ENCODE measurements at regions not wholly inside any gene's neighbourhood (a gene's known extent, or its start where the extent isn't known, plus 50 kb on each side); places are given as distances from the start of the nearest gene placed in this dataset.

DNA sequence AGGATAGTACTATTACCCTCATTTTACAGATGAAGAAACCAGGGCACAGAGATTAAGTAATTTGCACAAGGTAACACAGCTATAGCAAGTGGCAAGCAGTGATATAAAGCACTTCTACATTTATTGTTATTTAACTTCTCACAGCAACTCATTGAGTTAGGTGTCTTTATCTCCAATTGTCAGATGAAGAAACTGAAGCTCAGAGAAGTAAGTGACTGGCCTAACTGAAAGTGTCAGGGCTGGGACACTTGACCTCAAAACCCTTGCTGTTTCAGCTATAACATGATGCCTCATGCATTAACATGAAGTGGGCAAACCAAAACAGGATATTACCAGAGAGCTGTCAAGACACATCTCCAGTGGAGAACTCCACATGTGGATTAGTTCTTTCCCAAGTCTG lies 65.8 kb upstream of the LEKR1 start:
- FAIRE-seq: peak; percentile 86
- no peak for DNase-seq (ENCODE audit: insufficient read length)
- TF ChIP-seq TAF1 (IDR thresholded peaks at IDR 0.05; ENCODE audit: borderline replicate concordance, low read depth, low read length): no peak
- no peak for TF ChIP-seq POLR2AphosphoS5 (IDR thresholded peaks at IDR 0.05; ENCODE audit: low read depth, low read length)
- TF ChIP-seq POLR2A (IDR thresholded peaks at IDR 0.05; ENCODE audit: low read depth, low read length): no peak

DNA sequence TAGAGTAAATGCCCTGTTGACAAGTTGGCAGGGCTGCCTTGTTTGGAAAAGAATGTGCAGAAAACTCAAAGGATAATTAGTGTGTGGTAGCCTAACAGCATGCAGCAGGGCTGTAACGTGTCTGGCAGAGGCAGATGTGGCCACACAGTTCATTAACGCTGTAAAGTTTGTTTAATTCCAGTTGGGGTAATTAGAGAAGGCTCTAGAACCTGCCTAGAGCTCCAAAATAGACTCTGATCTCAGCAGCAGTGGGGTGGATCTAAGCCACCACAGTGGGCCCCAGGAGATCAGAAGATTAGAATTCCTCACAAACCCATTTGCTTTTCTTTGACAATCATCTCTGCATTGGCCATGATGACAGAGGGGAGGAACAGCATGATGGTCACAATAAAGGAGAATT lies 65.1 kb upstream of the LEKR1 start:
- TF ChIP-seq TAF1 (IDR thresholded peaks at IDR 0.05; ENCODE audit: borderline replicate concordance, low read depth, low read length): no peak
- TF ChIP-seq POLR2A (IDR thresholded peaks at IDR 0.05; ENCODE audit: low read depth, low read length): no peak
- no peak for TF ChIP-seq POLR2AphosphoS5 (IDR thresholded peaks at IDR 0.05; ENCODE audit: low read depth, low read length)
- FAIRE-seq: peak; percentile 54
- DNase-seq (ENCODE audit: insufficient read length): no peak

- no peak for DNase-seq (ENCODE audit: insufficient read length)
- TF ChIP-seq POLR2A (IDR thresholded peaks at IDR 0.05; ENCODE audit: low read depth, low read length) (no peak), TAF1 (IDR thresholded peaks at IDR 0.05; ENCODE audit: borderline replicate concordance, low read depth, low read length) (no peak), POLR2AphosphoS5 (IDR thresholded peaks at IDR 0.05; ENCODE audit: low read depth, low read length) (no peak)
- FAIRE-seq: no peak
These were observed 64.3 kb upstream of the LEKR1 start for GRCh38 chr3:156761713-156762451.

DNA sequence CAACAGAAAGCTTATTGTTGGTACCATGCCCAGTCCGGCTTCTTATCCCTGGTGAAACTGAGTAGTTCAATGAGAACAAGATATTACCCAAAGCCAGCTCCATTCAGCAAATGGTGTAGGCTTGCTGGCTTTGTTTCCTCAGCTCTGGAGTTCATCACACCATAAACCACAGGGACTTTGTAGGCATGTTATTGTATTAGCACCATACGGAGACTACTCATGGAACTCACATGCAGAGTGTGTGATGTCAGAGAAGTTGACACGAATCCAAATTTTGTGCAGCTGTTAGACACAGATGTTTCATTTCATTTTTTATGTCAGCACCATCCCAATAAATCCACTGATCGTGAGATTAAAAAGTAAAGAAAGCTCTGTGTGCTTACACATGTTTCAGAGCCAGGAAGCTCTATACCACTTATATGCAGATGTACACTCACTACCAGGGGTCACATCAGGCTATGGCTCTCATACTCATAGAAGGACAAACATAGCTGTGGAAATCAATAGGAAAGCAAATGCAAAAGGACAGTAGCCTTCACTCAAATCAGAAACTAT lies 63.4 kb upstream of the LEKR1 start:
- DNase-seq (ENCODE audit: insufficient read length) (no peak), FAIRE-seq (no peak)
- no peak for TF ChIP-seq POLR2AphosphoS5 (IDR thresholded peaks at IDR 0.05; ENCODE audit: low read depth, low read length)
- no peak for TF ChIP-seq POLR2A (IDR thresholded peaks at IDR 0.05; ENCODE audit: low read depth, low read length)
- no peak for TF ChIP-seq TAF1 (IDR thresholded peaks at IDR 0.05; ENCODE audit: borderline replicate concordance, low read depth, low read length)

DNA sequence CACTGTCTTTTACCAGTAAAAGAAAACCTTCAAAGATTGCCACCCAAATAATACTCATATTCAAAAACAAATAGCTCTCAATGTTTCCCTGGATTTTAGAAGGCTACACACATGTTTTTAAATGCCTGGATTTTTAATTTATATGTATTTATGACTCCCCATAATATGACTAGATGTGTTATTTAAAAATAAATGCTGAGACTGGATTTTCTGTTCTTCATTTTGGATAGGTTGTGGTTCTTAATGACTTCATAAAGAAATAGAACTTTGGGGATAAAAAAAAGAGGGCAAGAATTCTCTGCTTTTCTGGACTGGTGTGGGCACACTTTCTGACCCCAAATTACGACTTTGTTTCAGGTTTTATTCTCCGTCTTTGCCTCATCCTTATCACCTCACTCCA lies 62.8 kb upstream of the LEKR1 start:
- FAIRE-seq (no peak), DNase-seq (ENCODE audit: insufficient read length) (no peak)
- TF ChIP-seq POLR2A (IDR thresholded peaks at IDR 0.05; ENCODE audit: low read depth, low read length) (no peak), POLR2AphosphoS5 (IDR thresholded peaks at IDR 0.05; ENCODE audit: low read depth, low read length) (no peak), TAF1 (IDR thresholded peaks at IDR 0.05; ENCODE audit: borderline replicate concordance, low read depth, low read length) (no peak)

GRCh38 chr3:156763931-156764720 lies 62.0 kb upstream of the LEKR1 start:
- no peak for DNase-seq (ENCODE audit: insufficient read length)
- no peak for FAIRE-seq
- TF ChIP-seq POLR2A (IDR thresholded peaks at IDR 0.05; ENCODE audit: low read depth, low read length) (no peak), TAF1 (IDR thresholded peaks at IDR 0.05; ENCODE audit: borderline replicate concordance, low read depth, low read length) (no peak), POLR2AphosphoS5 (IDR thresholded peaks at IDR 0.05; ENCODE audit: low read depth, low read length) (no peak)

DNA sequence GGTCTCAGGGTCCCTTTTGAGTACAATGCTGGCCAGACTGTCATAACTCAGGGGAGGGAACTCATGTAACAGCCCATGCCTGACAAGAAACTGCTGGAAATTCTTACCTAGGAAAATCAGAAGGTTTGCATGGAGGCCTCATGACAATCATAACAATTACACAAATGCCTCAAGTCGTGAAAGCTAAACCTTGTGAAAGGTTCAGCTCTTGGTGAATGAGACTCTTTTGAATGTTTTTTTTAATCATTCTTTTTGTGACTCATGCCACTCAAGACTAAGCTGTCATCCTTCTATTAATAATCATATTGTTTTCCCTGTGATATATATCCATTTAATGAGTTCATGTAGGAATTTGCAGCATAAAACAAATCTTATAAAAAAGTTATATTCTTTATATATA lies 61.4 kb upstream of the LEKR1 start:
- TF ChIP-seq POLR2AphosphoS5 (IDR thresholded peaks at IDR 0.05; ENCODE audit: low read depth, low read length) (no peak), POLR2A (IDR thresholded peaks at IDR 0.05; ENCODE audit: low read depth, low read length) (no peak), TAF1 (IDR thresholded peaks at IDR 0.05; ENCODE audit: borderline replicate concordance, low read depth, low read length) (no peak)
- DNase-seq (ENCODE audit: insufficient read length) (no peak), FAIRE-seq (no peak)

- no peak for DNase-seq (ENCODE audit: insufficient read length)
- FAIRE-seq: no peak
- TF ChIP-seq POLR2A (IDR thresholded peaks at IDR 0.05; ENCODE audit: low read depth, low read length) (no peak), POLR2AphosphoS5 (IDR thresholded peaks at IDR 0.05; ENCODE audit: low read depth, low read length) (no peak), TAF1 (IDR thresholded peaks at IDR 0.05; ENCODE audit: borderline replicate concordance, low read depth, low read length) (no peak)
These were observed 57.8 kb upstream of the LEKR1 start for GRCh38 chr3:156768390-156768789.

GRCh38 chr3:156769721-156770654 lies 56.2 kb upstream of the LEKR1 start:
- no peak for TF ChIP-seq TAF1 (IDR thresholded peaks at IDR 0.05; ENCODE audit: borderline replicate concordance, low read depth, low read length)
- TF ChIP-seq POLR2AphosphoS5 (IDR thresholded peaks at IDR 0.05; ENCODE audit: low read depth, low read length): no peak
- TF ChIP-seq POLR2A (IDR thresholded peaks at IDR 0.05; ENCODE audit: low read depth, low read length): no peak
- FAIRE-seq (no peak), DNase-seq (ENCODE audit: insufficient read length) (no peak)

DNA sequence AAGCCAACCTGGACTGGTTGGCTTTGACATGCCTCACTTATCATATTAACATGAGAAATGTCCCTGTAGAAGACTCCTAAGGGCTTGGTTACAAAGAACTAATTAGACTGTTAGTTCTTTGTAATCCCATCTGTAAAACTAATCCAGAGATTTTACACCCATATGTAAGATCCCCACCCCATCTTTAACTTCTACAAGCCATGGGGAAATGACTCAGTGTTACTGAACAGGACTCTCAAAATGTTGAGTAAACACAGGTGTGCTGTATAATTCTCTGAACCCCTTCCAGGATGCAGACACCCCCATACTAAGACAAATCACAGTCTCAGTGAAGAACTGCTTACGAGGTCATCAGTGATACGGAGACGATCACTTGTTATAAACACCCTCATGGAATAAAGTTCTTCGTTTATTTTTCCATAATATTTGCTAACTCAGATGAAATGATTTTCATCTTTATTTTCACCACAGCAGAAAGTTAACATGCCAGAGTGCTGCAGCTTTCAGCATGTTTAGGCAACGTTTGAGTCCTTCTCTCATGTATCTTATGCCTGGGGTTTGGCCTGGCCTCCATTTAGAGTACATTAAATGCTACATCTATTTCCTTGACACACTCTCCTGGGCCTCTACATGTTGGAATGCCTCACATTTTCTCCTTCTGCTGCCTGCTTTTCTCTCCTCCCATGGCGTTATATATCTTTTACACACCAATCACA lies 55.3 kb upstream of the LEKR1 start:
- FAIRE-seq: no peak
- no peak for DNase-seq (ENCODE audit: insufficient read length)
- TF ChIP-seq TAF1 (IDR thresholded peaks at IDR 0.05; ENCODE audit: borderline replicate concordance, low read depth, low read length) (no peak), POLR2AphosphoS5 (IDR thresholded peaks at IDR 0.05; ENCODE audit: low read depth, low read length) (no peak), POLR2A (IDR thresholded peaks at IDR 0.05; ENCODE audit: low read depth, low read length) (no peak)

Measured in GM12892 (cell line).